GM12864 (cell line): ENCODE measurements at regions not wholly inside any gene's neighbourhood (a gene's known extent, or its start where the extent isn't known, plus 50 kb on each side); places are given as distances from the start of the nearest gene placed in this dataset.

Experiments
- DNase-seq: peaks from one replicate; pipeline ENCODE4 v3.0.0-alpha.2; 2011; ENCODE audit warnings: low read depth
- H3K4me3 ChIP-seq: 2 replicates; pipeline ENCODE4 v1.5.1; 2011; ENCODE audit warnings: mild to moderate bottlenecking, low read depth, low read length, control low read depth
- TF ChIP-seq, protein P1 (sequence below): IDR thresholded peaks from 2 replicates; pipeline ENCODE4 v1.5.1; 2011; ENCODE audit warnings: low read depth, mild to moderate bottlenecking, moderate library complexity, low read length, control low read depth, inconsistent platforms; ENCODE audit errors: missing control alignments

DNA sequence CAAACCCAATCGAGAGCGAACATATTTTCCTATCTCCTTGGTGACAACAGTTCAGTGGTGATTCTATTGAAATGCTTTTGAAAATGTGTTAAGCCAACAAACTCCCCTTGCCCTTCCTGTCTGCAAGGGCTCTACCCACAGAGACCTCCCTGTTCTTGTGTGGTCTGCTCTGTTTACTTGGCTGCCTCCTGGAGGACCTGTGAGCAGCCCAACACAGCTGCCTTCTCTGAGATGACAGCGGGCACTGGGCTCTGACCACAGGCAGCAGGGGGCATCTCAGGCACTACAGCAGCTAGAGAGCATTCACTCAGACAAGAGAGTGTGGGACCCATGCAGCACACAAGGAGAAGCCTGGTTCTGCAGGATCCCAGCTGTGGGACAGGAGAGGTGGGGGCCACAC, 416.4 kb downstream of the TCERG1L start:
- H3K4me3 ChIP-seq: no peak overlapping the region
- TF ChIP-seq, protein P1, sequence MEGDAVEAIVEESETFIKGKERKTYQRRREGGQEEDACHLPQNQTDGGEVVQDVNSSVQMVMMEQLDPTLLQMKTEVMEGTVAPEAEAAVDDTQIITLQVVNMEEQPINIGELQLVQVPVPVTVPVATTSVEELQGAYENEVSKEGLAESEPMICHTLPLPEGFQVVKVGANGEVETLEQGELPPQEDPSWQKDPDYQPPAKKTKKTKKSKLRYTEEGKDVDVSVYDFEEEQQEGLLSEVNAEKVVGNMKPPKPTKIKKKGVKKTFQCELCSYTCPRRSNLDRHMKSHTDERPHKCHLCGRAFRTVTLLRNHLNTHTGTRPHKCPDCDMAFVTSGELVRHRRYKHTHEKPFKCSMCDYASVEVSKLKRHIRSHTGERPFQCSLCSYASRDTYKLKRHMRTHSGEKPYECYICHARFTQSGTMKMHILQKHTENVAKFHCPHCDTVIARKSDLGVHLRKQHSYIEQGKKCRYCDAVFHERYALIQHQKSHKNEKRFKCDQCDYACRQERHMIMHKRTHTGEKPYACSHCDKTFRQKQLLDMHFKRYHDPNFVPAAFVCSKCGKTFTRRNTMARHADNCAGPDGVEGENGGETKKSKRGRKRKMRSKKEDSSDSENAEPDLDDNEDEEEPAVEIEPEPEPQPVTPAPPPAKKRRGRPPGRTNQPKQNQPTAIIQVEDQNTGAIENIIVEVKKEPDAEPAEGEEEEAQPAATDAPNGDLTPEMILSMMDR: no peak
- DNase-seq: no peak

DNA sequence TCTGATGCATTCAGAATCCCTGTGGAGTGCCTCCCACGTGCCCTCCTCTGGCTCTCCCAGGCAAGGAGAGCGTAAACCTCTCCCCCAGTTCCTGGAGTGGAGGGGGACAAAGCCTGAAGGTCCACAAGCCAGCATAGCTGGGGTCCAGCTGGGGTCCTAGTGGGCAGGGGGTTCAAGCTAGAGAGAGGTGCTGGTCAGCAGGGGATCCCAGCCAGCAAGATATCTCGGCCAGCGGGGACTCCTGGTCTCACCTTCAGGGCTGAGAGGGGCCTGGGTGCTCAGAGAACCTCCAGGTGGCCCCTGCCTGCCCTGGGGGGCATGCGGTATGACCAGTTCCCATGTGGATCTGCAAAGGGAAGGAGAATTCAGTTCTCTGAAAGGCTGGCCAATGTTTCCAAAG, 413.7 kb downstream of the TCERG1L start:
- no peak for DNase-seq
- TF ChIP-seq, protein P1: no peak
- H3K4me3 ChIP-seq: no peak overlapping the region

DNA sequence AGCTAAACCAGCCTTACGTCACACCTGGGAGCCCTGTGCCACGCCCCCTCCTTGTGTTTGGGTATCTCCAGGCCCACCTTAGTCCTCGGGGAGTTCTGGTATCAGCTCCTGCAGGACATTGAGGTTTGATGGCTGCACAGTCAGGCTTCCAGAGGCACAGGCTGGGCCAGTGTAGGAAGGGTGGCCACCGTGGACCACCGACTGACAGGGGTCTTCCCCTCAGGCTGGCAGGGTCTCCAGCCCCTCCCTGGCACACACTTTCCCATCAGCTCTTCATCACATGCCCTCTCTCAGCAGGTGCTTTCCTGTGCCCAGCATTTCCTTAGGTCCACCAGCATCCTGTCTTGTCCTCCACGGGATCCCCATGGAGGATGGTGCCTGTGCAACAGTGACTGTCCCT, 413.1 kb downstream of the TCERG1L start:
- TF ChIP-seq, protein P1: no peak
- DNase-seq: no peak
- no peak overlapping the region for H3K4me3 ChIP-seq

DNA sequence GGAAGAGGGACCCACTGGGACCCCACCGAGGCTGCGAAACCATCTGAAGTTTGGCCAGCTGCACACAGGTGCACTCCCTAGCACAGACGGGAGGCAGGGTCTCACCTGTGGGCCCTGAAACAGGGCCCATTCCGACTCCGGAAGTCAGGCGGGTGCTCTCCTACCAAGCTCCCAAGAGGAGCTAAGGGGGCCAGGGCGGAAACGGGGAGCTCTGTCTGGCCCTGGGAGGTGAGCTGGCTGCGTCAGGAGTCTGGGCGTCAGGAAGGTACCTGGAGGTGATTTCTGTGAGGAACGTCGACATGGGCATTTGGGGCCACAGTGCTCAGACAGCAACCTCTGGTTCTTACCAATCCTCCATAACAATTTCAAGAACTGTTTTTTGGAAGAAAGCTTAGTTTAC, 411.7 kb downstream of the TCERG1L start:
- DNase-seq: no peak
- TF ChIP-seq, protein P1: no peak
- no peak overlapping the region for H3K4me3 ChIP-seq

DNA sequence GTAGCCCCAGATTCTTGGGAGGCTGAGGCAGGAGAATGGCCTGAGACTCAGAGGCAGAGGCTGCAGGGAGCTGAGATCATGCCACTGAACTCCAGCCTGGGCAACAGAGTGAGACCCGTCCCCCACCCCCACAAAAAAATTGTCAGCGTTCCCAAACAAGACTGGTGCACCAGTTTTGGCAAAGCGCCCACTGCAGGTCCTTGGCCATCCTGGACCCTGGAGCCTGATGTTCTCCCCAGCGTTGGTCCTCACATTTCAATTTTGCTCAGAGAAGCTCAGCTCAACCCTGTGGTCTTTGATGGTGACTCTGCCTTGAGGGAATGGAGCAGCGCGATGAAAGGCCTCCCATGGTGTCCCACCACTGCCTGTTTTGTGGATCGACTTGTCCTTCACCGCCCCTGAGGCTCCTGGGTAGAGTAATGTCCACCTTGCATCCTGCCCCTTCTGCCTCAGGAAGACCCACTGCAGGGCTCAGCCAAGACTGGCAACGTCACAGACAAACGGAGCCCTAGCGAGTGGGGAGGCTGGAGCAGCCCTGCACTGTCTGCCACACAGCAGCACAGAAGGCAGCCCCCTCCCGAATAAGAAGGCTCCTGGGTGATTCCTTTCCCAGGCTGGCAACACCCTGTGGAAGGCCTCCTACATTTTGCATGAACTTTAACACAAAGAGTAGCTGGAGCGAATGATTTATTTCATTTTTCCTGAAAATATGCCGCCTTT, 410.9 kb downstream of the TCERG1L start:
- TF ChIP-seq, protein P1: no peak
- no peak for DNase-seq
- H3K4me3 ChIP-seq: no peak overlapping the region

DNA sequence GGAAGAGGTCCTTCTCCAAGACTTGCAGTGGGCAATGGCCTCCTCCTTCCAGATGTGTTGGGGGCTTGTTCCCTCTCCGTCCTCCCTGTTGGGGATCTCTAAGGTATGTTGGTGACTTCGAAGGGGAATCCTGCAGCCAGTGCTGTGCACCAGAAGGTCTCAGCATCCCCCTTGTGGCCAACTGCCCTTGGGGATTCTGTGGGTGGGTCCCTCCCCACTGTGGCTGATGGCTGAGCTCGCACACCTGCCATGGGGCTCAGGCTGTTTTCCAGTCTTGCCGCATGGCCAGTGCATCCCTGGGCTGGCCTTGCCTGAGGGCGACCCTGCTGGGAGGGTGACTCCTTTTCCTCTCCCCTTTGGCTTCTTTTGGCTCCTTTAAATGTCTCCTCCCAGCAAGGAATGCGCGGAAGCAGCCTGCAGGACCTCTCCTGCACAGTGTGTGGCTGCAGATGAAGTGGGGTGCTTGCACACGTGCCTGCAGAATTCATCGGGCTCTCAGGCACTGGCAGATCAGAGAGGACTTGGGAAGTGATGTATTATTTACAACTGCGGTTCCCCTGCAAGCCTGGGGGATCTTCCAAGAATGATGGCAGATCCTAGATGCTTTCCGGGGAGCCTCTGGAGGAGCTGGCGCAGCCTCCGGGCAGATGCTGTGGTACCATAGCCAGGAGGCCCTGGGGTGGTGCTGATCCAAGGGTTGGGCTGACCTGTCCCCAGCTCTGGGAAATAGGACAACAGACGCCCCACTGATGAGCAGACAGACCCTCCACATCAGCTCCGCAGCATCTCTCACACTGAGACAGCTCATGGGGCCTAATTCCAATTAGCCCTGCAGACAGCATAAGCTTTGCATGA, 410.0 kb downstream of the TCERG1L start:
- DNase-seq: no peak
- no peak overlapping the region for H3K4me3 ChIP-seq
- TF ChIP-seq, protein P1: no peak
